GM19025 (cell line): ENCODE measurements at regions not wholly inside any gene's neighbourhood (a gene's known extent, or its start where the extent isn't known, plus 50 kb on each side); places are given as distances from the start of the nearest gene placed in this dataset.

ENCODE experiments used
- ATAC-seq: cut with Tn5 transposase; IDR thresholded peaks from one replicate; pipeline ENCODE4 v1.9.1; 2021; ENCODE audit warnings: mild to moderate bottlenecking, low read depth, moderate library complexity; ENCODE audit not compliant: unreplicated experiment

- ATAC-seq, result no peak
Measured at GRCh38 chr2:16010011-16010410, 69.7 kb downstream of the MYCN start.

- ATAC-seq, result no peak
Measured at GRCh38 chr2:16009560-16009959, 69.2 kb downstream of the MYCN start.

- no peak for ATAC-seq
Measured at GRCh38 chr2:16008856-16009255, 68.5 kb downstream of the MYCN start.

GRCh38 chr2:16008331-16008850 lies 68.0 kb downstream of the MYCN start:
- ATAC-seq, result no peak

GRCh38 chr2:16007167-16007934 lies 67.0 kb downstream of the MYCN start:
- ATAC-seq, result no peak

GRCh38 chr2:16006537-16007166 lies 66.3 kb downstream of the MYCN start:
- ATAC-seq, result no peak

GRCh38 chr2:16005816-16006536 lies 65.6 kb downstream of the MYCN start:
- no peak for ATAC-seq

GRCh38 chr2:16005389-16005788 lies 65.0 kb downstream of the MYCN start:
- no peak for ATAC-seq

- no peak for ATAC-seq
Measured at GRCh38 chr2:16003809-16004208, 63.5 kb downstream of the MYCN start.

- ATAC-seq, result no peak
Measured at GRCh38 chr2:16003152-16003551, 62.8 kb downstream of the MYCN start.

- no peak for ATAC-seq
Measured at GRCh38 chr2:16002575-16002974, 62.2 kb downstream of the MYCN start.

GRCh38 chr2:16002144-16002543 lies 61.8 kb downstream of the MYCN start:
- ATAC-seq, result no peak

- ATAC-seq, result no peak
Measured at GRCh38 chr2:16000642-16001041, 60.3 kb downstream of the MYCN start.

GRCh38 chr2:15999596-16000469 lies 59.5 kb downstream of the MYCN start:
- no peak for ATAC-seq

- ATAC-seq, result no peak
Measured at GRCh38 chr2:15997728-15998280, 57.5 kb downstream of the MYCN start.

- no peak for ATAC-seq
Measured at GRCh38 chr2:15996536-15997423, 56.4 kb downstream of the MYCN start.
